Endothelial cell of umbilical vein (primary cell): ENCODE measurements at regions not wholly inside any gene's neighbourhood (a gene's known extent, or its start where the extent isn't known, plus 50 kb on each side); places are given as distances from the start of the nearest gene placed in this dataset.

Experiments used
- BruUV-seq: library from RNA; stranded (reverse); fragments of 400-500 nt; replicated peaks from 2 replicates; lab custom pipeline; 2021; lab: Mats Ljungman, UMichigan
- CTCF ChIA-PET: fragments of 300-600, 350-600 bp; sonication (Branson Sonifier 250); formaldehyde crosslinking; loops from one replicate; lab custom pipeline; 2021; ENCODE audit warnings: antibody characterized with exemption, inconsistent platforms; lab: Charles Lee
- POLR2A ChIA-PET: fragments of 300-600, 350-600 bp; sonication (Branson Sonifier 250); formaldehyde crosslinking; loops from one replicate; lab custom pipeline; 2021; ENCODE audit warnings: antibody characterized with exemption, inconsistent platforms; lab: Charles Lee
- DNase-seq: peaks from one replicate; pipeline ENCODE4 v3.0.0-alpha.2; 2011; ENCODE audit warnings: low read depth, low spot score
- FAIRE-seq: peaks from 2 replicates; lab custom pipeline; 2011; peaks lifted over from hg19 to GRCh38; lab: Jason Lieb, UNC
- H2AFZ ChIP-seq: 2 replicates; pipeline ENCODE4 v1.6.0; 2012; ENCODE audit warnings: low read depth, low read length, control low read depth, inconsistent platforms
- H3K27ac ChIP-seq: 2 replicates; pipeline ENCODE4 v1.5.1; 2011; ENCODE audit warnings: low read depth, mild to moderate bottlenecking, control low read depth, low read length, moderate library complexity; ENCODE audit not compliant: insufficient read depth
- H3K27me3 ChIP-seq, 2 experiments: 2 replicates each; pipeline versions ENCODE4 v1.6.0 to v1.6.1; 2011; ENCODE audit warnings: low read length in 2 of 2, mixed read lengths in 1 of 2; ENCODE audit not compliant: control insufficient read depth in 2 of 2, insufficient read depth in 2 of 2
- H3K36me3 ChIP-seq, 2 experiments: 2 replicates in 1 of 2; 3 replicates in 1 of 2; pipeline ENCODE4 v1.5.1; 2011; ENCODE audit warnings: low read length in 2 of 2, mild to moderate bottlenecking in 1 of 2, moderate library complexity in 1 of 2; ENCODE audit not compliant: control insufficient read depth in 2 of 2, insufficient read depth in 2 of 2; ENCODE audit errors: extremely low read depth in 1 of 2
- H3K4me1 ChIP-seq: 3 replicates; pipeline ENCODE4 v1.5.1; 2011; ENCODE audit warnings: mild to moderate bottlenecking, low read length; ENCODE audit not compliant: control insufficient read depth, insufficient read depth; ENCODE audit errors: extremely low read depth
- H3K4me2 ChIP-seq: 2 replicates; pipeline ENCODE4 v1.6.1; 2011; ENCODE audit warnings: low read length, control low read depth, mixed read lengths; ENCODE audit not compliant: insufficient read depth
- H3K4me3 ChIP-seq, 3 experiments: fragments of 200-600 bp in 1 of 3; sonication (generic), shearing (Covaris generic) in 1 of 3; replicated peaks in 1 of 3; 2 replicates each; pipeline ENCODE4 v1.5.1; 2011 to 2016; ENCODE audit warnings: control low read depth in 3 of 3, low read length in 3 of 3, mild to moderate bottlenecking in 2 of 3, inconsistent platforms in 1 of 3, low read depth in 1 of 3, moderate library complexity in 1 of 3; ENCODE audit not compliant: insufficient read depth in 1 of 3
- H3K79me2 ChIP-seq: 2 replicates; pipeline ENCODE4 v1.6.0; 2012; ENCODE audit warnings: low read length, inconsistent platforms; ENCODE audit not compliant: control insufficient read depth, insufficient read depth
- H3K9ac ChIP-seq: replicated peaks from 2 replicates; pipeline ENCODE3; 2011; ENCODE audit warnings: low read length, control low read depth; ENCODE audit not compliant: insufficient read depth; ENCODE audit errors: extremely low read depth
- H3K9me1 ChIP-seq: replicated peaks from 3 replicates; pipeline ENCODE4 v1.6.0; 2011; ENCODE audit warnings: mild to moderate bottlenecking, low read length; ENCODE audit not compliant: control insufficient read depth, insufficient read depth; ENCODE audit errors: extremely low read depth
- H3K9me3 ChIP-seq: replicated peaks from 2 replicates; pipeline ENCODE4 v1.5.1; 2012; ENCODE audit warnings: low read length, inconsistent platforms; ENCODE audit not compliant: control insufficient read depth, insufficient read depth
- H4K20me1 ChIP-seq: replicated peaks from 2 replicates; pipeline ENCODE3; 2011; ENCODE audit warnings: mild to moderate bottlenecking, low read length; ENCODE audit not compliant: control insufficient read depth, insufficient read depth; ENCODE audit errors: extremely low read depth
- CTCF ChIP-seq, 2 donors: IDR thresholded peaks; 1 replicate in 1 of 2; 2 replicates in 1 of 2; pipeline ENCODE4 v1.5.1; 2011; ENCODE audit warnings: low read length in 2 of 2, mild to moderate bottlenecking in 2 of 2, moderate library complexity in 2 of 2, control low read depth in 1 of 2, inconsistent platforms in 1 of 2, low read depth in 1 of 2; ENCODE audit not compliant: insufficient read depth in 1 of 2; ENCODE audit errors: extremely low read depth in 1 of 2
- EZH2 ChIP-seq: IDR thresholded peaks from 2 replicates; pipeline ENCODE4 v1.6.1; 2012; ENCODE audit warnings: borderline replicate concordance, low read depth, mild to moderate bottlenecking, moderate library complexity, low read length, inconsistent platforms; ENCODE audit not compliant: severe bottlenecking
- FOS ChIP-seq: IDR thresholded peaks from 2 replicates; pipeline ENCODE4 v1.6.1; 2011; ENCODE audit warnings: mild to moderate bottlenecking, low read length, moderate library complexity, borderline replicate concordance; ENCODE audit not compliant: insufficient read depth
- GATA2 ChIP-seq: IDR thresholded peaks from 2 replicates; pipeline ENCODE4 v1.7.0; 2011; ENCODE audit warnings: low read depth, mild to moderate bottlenecking, moderate library complexity, mixed read lengths, low read length; ENCODE audit not compliant: insufficient read length, insufficient read depth
- JUN ChIP-seq: IDR thresholded peaks from 2 replicates; pipeline ENCODE4 v1.6.1; 2011; ENCODE audit warnings: borderline replicate concordance, low read depth; ENCODE audit not compliant: insufficient read length, insufficient read depth
- MAX ChIP-seq: IDR thresholded peaks from 2 replicates; pipeline ENCODE4 v1.6.1; 2011; ENCODE audit not compliant: insufficient read depth, insufficient read length
- MYC ChIP-seq: IDR thresholded peaks from one replicate; pipeline ENCODE4 v1.6.1; 2011; ENCODE audit warnings: mild to moderate bottlenecking, low read depth, low read length
- POLR2A ChIP-seq: IDR thresholded peaks from 2 replicates; pipeline ENCODE4 v1.6.1; 2012; ENCODE audit warnings: low read depth, mild to moderate bottlenecking, control low read depth, low read length
- POLR2AphosphoS5 ChIP-seq: IDR thresholded peaks from 2 replicates; pipeline ENCODE4 v1.6.1; 2012; ENCODE audit warnings: low read depth, mild to moderate bottlenecking, control low read depth, low read length, moderate library complexity; ENCODE audit not compliant: insufficient read depth
- dilution Hi-C: fragments of 300-500 bp; cut with MboI; formaldehyde crosslinking; loops from one replicate; pipeline ENCODE4 v1.15.0; 2019; ENCODE audit warnings: low sequenced_read_pairs; ENCODE audit not compliant: extremely low pct_ligation_motif_present
- intact Hi-C: fragments of 100-400 bp; cut with micrococcal nuclease; formaldehyde crosslinking; loops from one replicate; pipeline ENCODE4 v1.10.0; 2022

- H3K27ac ChIP-seq = no peak overlapping the region
- H4K20me1 ChIP-seq = no peaks in the 10 kb centered on the region
- BruUV-seq = no TSS peak
- TF ChIP-seq GATA2 (no peak), MYC (no peak), FOS (no peak), JUN (no peak), EZH2 (no peak), POLR2AphosphoS5 (no peak), CTCF (IDR thresholded peaks at IDR 0.05; ENCODE audit: extremely low read depth in 1 of 2, insufficient read depth in 1 of 2, low read depth in 1 of 2, low read length in 2 of 2) (no peak), POLR2A (no peak), MAX (no peak)
- FAIRE-seq (no peak), DNase-seq (no peak)
- no peak overlapping the region for H3K4me3 ChIP-seq
- H3K79me2 ChIP-seq = no peaks in the 10 kb centered on the region
- no peak overlapping the region for H3K9ac ChIP-seq
- no peak overlapping the region for H2AFZ ChIP-seq
- no peaks in the 10 kb centered on the region for H3K9me1 ChIP-seq
- H3K4me2 ChIP-seq = no peak overlapping the region
- H3K27me3 ChIP-seq = no peaks in the 10 kb centered on the region
- dilution Hi-C loops (no loop called here), intact Hi-C loops (no loop called here)
- H3K36me3 ChIP-seq = no peaks in the 10 kb centered on the region
- H3K9me3 ChIP-seq = no peaks in the 10 kb centered on the region
- ChIA-PET CTCF (no interaction called here), POLR2A (no interaction called here)
- peaks cover 29% of the 10 kb centered on the region for H3K4me1 ChIP-seq
Measured at GRCh38 chr5:111582451-111582850, 70.1 kb upstream of the STARD4 start.
